Stimulated activated CD8-positive, alpha-beta memory T cell treated with anti-CD3 and anti-CD28 coated beads, Interleukin-12 subunit alpha, Interleukin-12 subunit beta, amount 100 ng/mL, for 1 hour (primary cell): ENCODE measurements at regions not wholly inside any gene's neighbourhood (a gene's known extent, or its start where the extent isn't known, plus 50 kb on each side); places are given as distances from the start of the nearest gene placed in this dataset.

Experiments
- DNase-seq: peaks from one replicate; pipeline ENCODE4 v3.0.0-alpha.2; 2020; ENCODE audit warnings: low read depth

DNA sequence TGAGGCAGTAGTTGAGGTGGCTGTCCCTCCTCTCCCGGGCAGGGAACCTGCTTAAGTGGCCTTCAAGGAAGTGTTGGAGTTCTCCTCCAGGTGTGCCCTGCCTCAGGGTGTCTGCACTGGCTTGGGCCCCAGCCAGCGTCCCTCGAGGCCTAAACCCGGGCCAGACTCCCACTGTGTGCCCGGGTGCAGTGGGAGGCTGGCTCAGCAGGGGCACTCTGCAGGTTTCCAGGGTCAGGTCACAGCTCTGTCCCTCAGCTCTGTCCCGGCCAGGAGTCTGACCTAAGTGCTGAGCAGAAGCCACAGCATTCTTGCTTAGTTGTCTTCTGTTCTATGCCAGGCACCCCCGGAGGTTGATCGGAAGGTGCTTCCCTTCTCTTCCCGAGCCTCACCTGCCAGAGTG, 69.0 kb upstream of the OTOS start:
- DNase-seq = no peak

DNA sequence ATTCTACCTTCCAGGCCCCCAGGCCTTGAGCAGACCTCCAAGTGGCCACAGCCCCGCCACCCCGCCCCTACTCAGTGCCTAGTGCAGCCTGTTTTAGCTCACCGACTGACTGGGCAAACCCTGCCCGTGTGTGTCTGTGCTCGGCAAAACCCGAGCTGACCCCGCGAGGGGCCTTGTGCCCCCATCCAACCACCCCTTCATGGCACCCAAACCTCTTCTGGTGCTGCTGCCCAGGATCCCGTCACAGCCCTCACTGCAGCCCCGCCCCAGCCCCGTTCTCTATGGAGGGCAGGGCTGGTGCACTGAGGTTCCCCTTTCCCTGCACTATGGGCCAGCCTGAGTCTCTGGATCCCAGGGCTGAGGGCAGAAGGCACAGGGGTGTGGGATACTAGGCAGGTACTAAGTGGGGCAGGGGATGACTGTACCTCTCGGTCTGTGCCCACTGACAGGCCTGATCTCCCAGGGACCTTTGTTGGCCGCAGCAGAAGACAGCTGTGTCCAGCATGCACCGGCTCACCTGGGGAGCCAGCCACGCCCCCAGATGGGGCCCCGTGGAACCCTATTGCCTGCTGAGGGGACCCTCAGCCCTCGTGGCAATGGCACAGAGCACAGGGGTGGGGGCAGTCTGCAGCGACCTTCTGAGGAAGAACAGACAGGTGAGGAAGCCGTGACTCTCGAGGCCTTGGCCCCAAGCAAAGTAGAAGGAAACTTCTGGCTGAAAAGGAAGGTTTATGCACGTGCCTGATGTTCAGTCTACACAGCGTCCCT, 69.9 kb upstream of the OTOS start:
- no peak for DNase-seq

DNA sequence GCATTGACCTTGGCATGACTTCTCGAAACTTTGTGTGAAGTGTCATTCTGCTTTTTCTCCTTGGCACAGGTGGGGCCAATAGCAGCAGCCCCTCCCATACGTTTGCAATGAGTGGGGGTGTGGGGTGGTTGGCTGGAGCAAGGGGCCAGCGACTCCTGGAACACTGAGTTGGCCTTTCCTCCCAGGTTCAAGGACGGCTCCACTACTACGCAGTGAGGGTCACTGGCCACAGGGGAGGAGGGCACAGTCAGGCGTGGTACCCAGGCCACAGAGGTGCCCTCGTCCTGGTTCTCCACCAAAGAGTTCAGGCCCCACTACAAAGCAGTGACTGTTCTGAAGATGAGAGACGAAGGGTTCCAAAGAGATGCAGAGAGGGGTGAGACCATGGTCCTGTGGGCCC, 70.6 kb upstream of the OTOS start:
- no peak for DNase-seq

DNA sequence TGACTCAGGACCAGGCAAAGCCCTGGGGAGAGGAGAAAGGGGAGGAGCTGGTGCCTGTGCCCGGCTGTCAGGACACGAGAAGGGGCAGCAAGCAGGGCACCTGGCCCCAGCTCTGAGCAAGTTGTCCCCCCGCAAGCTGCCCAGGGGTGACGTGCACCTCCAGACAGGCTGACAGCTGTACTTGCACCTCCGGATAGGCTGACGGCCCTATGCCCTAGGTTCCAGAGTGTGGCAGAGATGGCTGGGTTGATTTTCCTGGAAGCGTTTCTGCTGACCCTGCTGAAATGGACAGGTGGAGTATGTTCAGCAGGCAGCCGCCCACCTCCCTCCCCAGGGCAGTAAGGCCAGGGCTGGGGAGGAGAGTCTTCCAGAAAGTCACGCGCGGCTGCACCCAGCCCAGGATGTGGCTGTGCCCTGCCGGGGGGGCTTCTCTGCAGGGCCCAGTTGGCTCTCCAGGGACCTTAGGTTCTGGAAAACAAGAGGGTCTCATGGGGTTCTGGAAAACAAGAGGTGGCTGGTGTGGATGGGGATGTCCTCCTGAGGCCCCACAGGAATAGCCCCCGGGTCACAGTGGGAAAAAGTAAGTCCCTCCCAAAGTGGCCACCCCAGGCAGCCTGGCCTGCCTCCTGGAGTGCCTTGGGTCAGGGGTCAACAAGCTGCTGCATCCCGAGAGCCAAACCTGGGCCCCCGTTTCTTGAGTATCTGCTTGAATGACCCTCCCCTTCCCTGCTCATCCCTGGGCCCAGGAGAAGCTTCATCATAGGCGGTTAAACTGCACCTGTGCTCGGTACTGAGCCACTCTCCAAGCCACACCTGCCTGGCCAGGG, 71.4 kb upstream of the OTOS start:
- no peak for DNase-seq

DNA sequence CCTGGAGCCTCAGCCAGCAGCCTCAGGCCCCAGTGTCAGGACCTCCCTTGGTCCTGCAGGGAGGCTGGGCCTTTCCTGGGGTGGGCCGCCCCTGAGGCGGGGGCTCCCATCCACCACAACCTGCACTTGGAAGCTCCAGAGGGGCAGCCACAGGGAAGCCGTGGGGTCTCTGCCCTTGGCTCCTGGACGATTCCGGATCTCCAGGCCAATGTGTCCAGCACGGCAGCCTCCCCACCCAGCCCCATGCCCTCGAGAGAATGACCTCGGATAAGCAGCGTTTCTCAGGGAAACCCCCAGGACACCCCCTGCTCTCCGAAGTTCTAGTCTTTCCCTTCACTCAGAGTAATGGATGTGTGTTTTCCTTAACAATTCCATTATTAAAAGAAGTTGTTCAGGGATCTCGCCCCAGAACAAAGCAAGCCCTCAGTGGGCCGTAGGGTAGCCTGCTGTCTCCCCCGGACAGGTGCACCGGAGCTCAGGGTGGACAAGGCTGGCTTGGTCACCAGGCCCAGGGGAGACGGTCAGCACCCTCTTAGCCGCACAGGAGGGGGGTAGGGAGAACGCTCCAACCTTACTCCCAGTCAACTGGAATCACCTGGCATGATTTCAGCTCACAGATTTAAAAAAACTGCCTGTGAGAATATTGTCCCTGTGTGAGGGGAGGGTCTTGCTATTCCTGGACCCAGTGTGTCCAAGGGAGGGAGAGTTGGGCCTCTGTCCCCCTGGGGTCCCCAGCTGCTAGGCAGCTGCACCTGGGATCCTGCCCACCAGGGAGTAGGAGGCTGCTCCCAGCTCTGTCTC, 72.2 kb upstream of the OTOS start:
- no peak for DNase-seq

DNA sequence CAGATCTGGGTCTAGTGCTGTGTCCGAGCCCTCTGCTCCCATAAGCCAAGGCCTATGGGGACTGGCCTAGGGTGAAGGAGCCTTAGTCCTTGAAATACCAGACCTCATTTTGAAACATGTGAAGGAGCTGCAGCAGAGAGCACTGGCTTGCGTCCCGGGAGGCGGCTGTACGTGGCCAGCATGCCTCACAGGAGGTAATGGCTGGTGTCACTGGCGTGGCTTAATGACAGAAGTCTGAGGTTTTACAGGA, 72.7 kb upstream of the OTOS start:
- no peak for DNase-seq

DNA sequence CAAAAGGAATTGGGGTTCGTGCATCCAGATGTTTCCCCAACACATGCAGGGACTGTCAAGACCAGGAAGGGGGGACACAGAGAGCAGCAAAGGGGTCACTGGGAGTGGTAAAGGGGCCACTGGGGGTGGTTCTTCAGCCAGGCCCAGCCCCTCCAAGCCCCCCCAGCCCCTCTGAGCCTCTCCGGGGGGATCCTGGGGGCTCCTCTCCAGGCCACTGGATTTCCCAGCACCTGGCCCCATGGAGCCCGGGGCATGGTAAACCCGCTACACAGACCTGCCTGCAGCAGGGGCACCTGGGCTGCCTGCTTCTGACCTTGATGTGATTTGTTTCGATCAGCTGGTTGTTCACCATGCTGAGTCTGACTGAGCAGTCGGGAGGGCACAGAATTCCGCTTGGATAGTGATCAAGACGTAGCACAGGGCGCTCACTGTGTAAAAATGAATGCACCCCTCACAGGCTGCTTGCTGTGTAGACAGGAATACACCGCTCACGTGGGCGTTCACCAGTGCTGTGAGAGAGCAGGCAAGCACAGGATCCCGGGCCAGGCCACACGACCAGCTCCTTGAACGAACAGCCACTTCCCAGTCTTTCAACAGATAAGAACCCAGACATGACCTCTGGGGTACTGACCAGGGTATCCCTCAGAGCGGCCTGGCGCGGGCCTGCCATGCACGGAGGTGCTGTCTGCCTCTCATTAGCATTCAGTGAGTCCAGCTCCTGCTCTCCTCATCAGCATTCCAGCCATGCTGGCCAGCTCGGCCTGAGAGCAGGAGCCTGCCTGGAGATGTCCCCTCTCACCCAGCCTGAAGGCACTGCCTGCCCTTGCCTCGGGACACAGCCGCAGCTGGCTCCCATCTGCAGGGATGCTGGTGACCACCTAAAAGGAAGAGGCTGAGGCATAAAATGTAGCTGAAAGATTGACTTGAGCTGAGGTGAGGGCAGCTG, 73.3 kb upstream of the OTOS start:
- DNase-seq = no peak

DNA sequence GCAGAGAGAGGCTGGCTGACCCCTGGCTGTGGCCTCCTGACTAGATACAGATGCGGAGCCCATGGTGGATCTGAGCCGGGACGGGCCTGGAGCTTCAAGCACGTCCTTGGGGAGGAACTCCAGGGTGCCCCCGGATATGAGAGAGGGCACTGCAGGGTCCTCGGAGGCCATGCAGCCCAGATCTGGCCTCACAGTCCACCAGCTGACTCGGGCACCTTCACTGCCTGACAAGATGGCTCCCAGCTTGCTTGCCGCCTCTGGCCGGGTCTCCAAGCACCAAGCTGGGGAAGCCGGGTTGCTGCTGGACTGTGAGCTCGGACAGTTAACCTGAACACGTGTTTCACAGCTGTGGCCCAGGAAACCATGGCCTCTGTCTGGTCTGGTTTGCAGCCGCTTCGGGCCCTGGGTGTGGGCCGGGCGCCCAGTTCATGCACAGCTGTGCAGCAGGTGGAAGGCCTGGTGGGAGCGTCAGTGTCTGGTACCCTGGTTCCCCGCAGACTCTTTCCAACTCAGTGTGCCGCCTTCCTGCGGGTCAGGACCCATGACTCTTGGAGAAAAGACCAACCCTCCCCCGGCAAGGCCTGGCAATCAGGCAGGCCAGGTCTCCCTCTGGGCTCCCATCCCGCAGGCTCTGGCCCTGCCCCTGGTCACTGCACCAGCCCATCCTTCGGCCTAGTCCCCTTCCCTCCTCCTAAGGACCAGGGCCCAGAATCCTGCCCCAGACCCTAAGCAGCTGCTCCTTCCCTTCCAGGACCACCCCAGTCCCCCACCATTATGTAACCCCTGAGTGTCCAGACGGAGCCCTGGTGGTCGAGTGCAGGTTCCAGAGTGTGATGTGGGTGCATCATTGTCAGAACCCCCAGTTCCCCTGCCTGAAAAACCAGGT, 74.6 kb upstream of the OTOS start:
- no peak for DNase-seq

DNA sequence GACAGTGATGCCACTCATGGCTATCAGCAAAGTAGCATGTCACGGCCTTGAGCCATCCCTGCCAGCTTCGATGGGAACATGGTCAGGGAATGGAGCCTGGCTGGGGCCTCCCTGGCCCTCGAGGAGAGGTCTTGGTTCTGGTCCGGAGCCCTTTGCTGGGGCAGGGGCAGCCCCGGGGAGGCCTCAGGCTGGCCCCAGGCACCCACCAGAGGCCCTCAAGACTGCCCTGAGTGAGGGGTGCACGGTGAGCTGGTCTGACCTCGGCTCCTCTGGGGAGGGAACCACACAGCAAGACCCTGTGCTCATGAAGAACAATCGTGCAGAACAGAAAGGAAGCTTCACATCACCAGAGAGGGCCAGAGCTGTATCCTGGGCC, 75.2 kb upstream of the OTOS start:
- DNase-seq = no peak

DNA sequence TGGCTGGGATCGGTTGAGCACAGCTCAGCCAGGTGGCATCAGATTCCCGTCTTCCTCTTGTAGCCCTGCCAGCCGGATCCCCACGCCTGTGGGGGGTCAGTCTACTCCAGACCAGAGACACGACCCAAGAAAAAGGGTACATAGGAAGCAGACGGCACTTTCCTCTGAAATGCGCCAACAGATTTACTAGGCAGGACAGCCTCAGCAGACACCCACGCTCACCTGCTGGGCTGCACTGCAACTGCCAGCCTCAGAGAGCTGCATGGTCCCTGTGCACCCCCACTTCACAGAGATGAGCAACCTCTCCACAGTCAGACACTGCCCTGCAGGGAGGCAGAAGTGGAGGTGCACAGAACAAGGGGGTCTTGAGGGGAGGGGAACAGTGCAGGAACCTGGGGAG, 75.7 kb upstream of the OTOS start:
- no peak for DNase-seq

DNA sequence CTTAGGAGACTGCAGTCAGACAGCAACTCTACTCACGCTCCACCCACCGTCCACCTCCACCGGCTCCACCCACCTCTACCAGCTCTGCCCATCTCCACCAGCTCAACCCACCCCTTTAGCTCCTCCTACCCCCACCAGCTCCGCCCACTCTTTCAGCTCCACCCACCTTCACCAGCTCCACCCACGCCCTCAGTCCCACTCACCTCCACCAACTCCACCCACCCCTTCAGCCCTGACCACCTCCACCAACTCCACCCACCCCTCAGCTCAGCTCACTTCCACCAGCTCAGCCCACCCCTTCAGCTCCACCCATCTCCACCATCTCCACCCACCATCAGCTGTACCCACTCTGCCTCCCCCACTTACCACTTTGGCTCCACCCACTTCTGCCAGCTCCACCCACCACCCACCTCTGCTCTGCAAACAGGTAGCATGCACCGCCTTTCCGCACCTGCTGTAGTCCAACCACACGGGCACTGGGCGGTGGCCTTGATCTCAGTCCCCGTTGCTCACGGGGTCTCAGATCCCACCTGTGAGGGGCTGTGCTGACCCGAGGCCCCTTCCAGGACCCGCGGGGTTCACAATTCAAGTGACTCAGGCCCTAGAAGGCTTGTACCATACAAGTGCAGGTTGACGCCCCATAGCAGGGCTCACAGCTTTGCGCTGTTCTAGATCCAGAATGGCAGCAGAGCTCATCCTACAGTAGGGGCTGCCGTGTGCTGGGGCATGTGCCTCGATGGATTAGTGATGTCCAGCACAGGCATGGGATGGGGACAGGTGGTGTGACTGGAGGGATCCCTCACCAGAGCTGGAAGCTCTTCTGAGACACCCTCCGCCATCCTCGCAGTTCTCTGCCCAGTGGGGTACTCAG, 77.2 kb upstream of the OTOS start:
- DNase-seq = no peak

DNA sequence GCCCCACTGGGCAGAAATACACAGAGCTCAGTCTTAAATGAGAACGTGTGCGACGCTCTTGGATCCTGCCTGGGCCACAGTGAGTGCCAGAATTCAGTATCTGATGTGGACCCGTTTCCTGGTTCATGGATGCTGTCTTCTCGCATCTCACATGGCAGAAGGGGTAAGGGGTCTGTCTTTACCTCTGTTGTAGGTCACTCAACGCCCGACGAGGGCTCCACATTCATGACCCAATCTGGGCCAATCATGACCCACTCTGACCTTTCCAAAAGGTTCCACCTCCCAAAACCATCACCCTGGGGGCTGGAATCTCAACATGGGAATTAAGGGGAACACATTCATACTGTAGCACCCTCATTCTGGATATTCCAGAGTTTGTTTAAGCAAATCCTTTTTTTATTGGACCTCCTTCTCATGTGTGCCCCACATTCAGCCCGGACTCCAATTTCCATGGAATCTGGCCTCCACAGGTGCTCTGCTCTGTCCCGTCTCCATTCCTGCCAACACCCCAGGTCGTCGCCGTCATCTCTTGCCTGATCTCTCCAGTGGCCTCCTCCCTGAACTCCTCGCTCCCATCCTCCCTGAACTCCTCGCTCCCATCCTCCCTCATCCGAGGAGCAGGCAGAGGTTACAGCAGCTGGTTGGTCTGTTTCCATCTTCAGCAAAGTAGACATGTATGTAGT, 78.9 kb upstream of the OTOS start:
- no peak for DNase-seq

DNA sequence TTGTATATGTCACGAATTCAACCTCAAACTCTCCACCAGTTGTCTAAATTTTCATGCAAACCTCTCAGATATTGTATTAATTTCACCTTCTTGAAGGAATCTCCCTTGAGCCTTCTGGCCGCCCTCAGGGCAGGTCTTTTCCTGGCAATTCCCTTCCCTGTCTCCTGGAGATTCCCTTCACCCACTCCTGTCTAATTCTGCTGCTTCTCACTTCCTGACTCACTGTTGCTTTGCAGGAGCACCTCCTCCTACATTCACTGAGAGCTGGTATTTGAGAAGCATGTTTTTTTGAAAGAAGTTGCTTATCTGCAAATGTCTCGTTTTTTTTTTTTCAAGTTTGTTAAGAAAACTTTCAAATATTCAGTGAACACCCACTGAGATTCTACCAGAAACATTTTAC, 79.9 kb upstream of the OTOS start:
- DNase-seq = no peak

DNA sequence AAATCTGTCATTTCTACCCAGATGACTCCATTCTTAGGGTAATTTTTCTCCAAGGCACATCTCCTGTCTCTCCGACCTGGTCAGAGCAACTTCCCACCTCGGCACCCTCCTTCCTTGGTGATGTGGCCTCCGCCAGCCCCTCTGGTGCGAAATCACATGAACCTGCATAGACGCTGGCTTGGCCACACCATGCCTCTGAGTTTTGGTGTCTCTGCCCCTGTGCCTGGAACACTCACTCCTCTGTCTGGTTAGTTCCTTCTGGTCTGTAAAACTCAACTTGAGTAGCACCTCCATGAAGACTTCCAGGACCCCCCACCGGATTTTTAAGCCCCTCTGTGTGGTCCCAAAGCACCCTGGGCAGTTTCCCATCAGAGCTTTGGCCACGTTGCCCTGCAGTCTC, 83.2 kb upstream of the OTOS start:
- no peak for DNase-seq

DNA sequence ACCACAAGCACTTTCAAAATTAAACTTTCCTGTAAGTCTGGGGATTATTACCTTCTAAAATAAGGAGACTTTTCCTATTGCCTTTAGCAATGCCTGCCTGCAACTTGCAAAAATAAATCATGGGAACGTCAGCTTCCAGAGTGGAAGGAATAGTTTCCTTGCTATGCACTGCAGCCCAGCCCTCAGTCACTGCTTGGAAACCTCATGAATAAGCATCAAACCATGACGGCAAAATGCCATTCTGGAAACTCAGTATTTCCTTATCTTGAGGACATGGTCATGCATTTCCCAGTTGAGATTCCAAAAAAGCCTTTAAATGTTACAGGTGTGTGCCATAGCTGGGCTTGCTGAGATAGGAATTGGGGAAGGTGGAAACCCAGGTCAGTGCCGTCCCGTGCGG, 84.2 kb upstream of the OTOS start:
- no peak for DNase-seq

DNA sequence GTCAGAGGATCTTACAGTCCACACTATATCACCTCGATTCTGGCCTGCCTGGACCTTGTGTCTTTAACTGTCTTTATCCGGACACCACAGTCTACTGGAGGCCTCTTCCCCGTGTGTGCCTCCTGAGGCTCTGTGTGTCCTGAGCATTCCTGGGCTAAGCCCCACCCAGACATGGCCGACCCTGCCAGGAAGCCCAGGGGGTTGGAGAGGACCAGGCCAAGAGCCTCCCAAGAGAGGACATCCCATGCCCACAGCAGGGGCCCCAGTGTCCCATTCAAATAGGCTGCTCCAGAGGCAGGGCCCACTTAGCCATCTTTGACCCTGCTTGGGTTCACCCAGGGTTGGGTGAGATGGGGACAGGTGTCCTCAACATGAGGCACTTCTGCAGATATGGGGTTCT, 84.7 kb upstream of the OTOS start:
- DNase-seq = no peak

DNA sequence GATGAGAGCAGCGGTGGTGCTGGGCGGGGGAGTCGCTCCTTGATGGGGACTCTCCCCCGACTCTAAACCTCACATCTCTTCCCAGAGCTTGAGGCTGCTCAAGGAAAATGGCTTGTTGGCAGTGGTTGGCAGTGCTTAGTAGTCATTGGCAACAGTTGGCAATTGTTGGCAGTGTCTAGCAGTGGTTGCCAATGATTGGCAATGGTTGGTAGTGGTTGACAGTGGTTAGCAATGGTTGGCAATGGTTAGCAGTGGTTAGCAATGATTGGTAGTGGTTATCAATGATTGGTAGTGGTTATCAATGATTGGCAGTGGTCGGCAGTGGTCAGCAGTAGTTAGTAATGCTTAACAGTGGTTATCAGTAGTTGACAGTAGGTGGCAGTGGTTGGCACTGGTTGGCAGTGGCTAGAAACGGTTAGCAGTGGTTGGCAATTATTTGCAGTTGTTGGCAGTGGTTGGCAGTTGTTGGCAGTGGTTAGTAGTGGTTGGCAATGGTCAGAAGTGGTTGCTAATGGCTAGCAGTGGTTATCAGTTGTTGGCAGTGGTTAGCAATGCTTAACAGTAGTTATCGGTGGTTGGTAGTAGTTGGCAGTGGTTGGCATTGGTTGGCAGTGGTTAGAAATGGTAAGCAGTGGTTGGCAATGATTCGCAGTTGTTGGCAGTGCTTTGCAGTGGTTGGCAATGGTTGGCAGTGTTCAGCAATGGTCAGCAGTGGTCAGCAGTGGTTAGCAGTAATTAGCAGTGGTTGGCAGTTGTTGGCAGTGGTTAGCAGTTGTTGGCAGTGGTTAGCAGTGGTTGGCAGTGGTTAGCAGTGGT, 85.4 kb upstream of the OTOS start:
- no peak for DNase-seq

DNA sequence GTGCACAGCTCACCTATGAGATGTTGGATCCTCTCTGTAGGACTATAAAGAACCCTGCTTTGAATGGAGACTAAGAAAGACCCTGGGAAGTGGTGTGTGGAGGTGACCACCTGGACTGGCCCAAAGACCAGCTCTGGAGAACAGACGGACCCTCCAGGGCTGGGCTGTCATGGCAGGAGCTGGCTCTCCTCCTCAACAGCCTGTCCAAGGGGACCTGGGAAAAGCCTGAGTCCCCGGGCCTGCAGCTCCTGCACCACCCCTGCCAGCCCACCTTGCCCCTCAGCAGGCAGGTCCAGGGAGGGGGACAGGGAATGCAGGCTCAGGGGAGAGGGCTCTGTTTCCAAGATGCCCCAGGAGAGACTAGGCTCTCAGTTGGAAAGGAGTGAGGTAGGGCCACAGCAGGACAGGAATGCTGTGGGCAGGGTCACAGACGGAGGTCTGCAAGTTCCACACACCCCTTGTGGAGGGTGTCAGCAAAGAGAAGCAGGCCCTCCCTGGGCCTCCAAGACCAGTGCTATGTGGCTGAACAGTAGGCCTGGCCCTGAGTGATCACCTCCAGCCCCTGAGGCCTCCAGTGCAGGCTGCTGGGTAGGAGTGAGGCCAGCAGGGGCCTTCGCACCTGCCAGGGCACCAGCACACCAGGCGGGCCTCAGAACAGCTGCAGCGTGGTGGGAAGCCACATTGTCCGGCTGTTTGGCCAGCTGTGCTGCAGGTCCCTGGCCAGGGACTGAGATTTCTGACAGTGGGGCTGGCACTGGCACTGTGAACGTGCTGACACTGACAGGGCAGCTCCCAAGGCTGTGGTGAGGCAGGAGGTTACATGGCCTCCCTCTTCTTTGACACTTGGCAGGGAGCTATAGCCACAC, 86.4 kb upstream of the OTOS start:
- DNase-seq = no peak
